HG02840 (cell line): ENCODE measurements at regions not wholly inside any gene's neighbourhood (a gene's known extent, or its start where the extent isn't known, plus 50 kb on each side); places are given as distances from the start of the nearest gene placed in this dataset.

Source experiments
- ATAC-seq: cut with Tn5 transposase; IDR thresholded peaks from one replicate; pipeline ENCODE4 v1.9.1; 2021; ENCODE audit warnings: mild to moderate bottlenecking, moderate library complexity, moderate number of reproducible peaks; ENCODE audit not compliant: unreplicated experiment, low FRiP score

DNA sequence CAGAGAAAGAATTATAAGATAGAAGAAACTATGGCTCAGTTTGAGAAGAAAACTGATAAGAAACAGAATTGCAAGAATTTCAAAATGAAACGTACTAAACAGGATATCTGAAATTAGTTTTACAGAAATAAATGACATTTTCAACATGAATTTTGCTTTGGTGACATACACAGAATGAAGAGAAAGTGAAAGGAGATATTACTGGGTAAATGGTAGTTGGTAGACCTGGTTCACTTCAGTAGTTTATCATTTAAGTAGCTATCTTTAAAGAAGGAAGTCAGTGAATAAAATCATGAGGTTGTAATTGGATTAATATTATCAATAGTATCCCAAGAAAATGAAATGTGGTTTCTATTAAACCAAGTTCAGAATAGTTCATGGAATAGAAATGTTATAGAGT is 395.5 kb upstream of the SMIM31 start:
- ATAC-seq = no peak

DNA sequence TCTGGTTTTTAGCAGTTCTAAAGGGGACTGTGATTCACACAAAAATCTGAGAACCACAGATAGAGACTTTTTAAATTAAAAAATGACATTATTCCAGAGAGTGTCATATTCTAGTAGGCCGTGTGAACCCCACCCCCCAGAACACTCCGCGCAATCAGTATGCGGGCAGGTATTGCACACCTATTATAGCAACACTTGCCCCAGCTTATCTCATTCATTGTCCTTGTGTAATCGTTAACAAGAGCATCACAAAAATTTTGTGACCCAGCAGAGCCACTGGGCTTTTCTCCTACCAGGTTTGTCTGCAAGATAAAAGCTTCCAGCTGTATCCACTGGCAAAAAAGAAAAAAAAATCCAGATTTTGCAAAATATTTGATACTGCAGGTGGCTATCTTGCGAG is 394.1 kb upstream of the SMIM31 start:
- ATAC-seq = no peak

DNA sequence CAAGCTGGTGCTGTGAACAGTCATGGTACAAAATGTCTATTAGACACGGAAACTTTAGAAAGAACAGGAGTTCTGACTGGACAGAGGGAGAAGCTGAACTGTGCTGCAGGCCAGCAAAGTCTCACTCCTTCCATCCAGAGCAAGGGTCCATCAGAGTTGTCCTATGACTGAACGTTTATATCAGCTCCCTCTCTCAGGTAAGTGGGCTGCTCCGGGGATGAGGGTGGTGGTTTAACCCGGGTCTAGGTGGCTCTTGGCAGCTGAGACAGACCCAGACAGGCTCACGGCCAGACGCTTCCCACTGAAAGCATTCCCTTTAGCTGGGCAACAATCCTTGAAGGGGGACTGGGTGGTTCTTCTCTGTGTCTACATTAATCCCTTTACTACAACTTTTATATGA is 385.0 kb upstream of the SMIM31 start:
- ATAC-seq = no peak

DNA sequence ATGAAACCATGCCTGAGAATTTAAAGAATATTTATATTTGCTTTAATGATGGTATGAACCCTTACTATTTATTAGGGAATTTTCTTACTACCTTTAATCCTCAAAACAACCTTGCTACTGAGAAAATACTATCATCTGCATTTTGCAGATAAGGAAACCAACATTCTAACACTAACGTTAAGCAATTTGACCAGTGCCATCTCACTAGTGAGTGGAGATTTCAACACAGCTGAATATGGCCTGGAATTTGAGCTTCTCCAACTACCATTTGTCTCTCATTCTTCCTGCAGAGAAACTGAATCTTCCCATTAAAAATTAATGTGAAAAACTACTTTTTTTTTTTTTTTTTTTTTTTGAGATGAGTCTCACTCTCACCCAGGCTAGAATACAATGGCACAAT is 380.9 kb upstream of the SMIM31 start:
- no peak for ATAC-seq

DNA sequence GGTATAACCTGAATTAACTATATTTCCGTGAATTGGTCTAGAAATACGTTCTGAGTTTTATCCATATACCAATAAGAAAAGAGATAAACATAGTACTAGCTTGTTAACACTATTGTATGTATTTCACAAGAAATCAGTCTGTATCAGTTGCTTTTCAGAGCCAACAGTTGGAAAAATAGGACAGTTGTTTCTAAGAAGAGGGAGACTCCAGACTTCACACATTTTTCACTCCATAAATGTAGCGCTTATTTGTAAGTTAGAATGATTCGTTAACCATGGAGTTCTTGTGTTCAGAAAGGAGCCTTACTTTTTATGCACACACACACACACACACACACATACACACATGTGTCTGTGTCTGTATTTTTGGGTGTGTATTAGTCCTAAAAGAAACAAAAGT is 376.7 kb upstream of the SMIM31 start:
- no peak for ATAC-seq

DNA sequence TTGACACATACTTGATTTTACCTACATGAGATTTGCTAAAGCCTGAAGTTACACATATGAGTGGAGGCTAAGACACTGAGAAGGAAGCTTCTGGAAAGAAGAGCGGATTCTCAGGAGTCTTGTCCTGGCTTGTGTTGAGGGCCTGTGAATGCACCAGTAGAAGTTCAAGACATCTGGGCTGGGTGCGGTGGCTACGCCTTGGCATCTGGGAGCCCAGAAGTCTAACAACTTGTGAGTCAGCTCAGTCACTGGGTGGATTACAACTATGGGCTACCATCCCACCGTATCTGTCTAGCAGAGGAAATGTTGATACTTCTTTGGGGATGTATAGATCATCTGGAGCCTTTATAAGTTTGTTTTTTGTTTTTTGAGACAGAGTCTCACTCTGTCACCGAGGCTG is 375.6 kb upstream of the SMIM31 start:
- ATAC-seq = no peak

DNA sequence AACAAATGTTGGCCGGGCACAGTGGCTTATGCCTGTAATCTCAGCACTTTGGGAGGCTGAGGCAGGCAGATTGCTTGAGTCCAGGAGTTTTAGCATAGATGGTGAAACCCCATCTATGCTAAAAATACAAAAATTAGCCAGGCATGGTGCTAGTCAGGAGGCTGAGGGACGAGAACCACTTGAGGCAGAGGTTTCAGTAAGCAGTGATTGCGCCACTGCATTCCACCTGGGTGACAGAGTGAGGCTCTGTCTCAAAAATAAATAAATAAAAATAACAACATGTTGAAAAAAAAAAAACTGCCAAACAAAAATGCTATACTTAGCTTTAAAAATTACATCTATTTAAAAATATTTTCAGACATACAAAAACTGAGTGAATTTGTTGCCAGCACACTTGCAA is 374.2 kb upstream of the SMIM31 start:
- ATAC-seq = no peak

DNA sequence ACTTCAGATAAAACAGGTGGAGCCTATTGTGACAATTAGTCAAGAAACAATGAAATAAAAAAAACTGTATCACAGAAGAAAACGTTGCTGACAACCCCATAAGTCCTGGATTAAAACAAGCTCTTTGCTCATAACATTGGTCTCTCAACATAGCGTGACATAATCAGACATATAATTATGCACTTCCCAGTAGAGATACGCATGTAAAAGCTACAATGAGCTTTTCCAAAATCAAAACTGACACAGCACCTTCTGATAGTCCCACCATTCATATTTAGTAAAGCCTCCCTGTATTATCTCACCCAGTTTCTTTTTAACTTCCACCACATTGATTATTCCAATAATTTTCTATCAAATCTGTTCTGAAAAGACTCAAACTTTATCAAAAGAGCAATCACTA is 372.1 kb upstream of the SMIM31 start:
- no peak for ATAC-seq

DNA sequence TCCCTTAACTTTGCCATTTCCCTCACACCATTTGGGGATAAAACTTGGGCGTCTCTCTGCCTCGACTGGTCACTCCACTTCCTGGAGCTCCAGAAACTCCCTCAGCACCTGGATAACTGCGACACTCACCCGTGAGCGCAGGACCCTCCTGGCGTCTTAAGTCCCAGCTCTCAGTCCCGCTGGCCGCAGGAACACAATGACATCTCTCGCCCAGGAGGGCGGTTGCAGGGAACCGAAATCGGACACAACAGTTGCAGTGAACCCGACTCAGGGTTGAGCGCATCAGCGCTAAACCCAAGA is 370.9 kb upstream of the SMIM31 start:
- no peak for ATAC-seq

DNA sequence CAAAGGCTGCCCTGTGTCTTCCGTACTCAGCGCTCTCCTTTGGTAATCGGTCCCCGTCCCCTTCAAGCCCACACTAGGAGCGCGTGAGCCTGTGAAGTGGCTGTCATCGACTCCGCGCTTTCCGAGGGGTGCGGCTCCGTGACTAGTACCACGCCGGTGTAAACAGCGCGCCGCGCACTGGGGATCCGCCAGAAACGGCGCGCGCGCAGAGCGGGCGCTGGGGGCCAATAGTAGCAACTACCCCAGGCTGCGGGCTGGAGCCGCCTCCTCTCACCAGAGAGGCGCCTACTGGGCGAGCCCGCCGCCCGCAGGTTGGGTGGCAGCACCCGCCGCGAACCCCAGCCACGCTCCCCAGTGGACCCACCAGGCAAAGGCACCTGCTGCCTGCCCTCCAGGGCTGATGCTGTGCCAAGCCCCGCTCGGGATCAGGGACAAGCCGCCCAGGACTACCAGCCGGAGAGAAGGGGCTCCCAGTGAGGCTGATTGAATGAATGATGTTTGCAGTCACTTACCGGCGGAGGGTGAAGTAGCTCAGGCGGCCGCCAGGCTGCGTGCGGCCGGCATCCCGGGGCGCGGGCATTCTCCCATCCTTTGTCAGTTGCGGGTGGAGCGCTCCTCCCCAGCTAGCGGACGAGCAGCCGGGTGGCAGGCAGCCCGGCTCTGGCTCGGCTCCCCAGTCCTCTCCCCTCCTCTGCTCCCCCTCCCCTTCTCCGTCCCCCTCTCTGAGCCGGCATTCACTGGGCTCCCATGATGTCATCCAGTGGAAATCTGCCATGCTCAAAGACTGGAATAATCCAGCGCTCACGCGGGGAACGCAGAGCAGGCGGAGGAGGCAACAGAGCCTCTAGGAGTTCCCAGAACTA is 370.3 kb upstream of the SMIM31 start:
- ATAC-seq = no peak

DNA sequence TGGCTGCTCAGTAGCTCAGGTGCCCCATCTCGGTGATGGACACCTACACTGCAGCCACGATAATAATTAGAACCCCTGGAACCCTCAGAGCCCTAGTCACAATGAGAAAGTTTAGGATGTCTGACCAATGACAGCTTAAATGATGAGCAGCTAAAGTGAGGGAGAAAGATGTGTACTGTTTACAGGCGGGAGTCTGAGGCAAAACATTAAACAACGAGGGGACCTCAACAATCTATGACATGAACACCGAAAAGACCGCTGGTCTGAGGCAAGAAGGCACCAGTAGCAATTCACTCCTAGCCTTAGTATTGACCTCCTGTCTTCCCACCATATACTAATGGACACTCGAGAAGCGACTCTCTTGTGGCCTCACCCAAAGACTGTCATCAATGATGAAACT is 369.5 kb upstream of the SMIM31 start:
- no peak for ATAC-seq

DNA sequence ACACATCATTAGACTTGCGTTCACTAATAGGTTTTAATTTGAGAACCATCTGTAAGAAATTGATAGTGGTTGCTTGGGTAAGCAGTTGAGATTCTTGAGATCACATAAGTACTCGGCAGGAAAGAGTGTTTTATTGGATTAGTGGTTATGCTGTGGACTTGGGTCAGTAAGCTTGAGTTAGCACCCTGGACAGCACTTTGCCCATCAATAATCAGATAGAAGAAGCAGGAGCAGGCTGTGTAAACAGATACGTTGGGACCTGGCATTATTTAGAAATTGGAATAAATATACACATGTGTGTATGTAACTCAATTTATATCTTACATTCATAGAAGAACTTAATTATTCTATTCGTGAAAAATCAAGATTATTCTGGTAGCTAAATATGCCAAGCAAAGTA is 357.5 kb upstream of the SMIM31 start:
- ATAC-seq = no peak

DNA sequence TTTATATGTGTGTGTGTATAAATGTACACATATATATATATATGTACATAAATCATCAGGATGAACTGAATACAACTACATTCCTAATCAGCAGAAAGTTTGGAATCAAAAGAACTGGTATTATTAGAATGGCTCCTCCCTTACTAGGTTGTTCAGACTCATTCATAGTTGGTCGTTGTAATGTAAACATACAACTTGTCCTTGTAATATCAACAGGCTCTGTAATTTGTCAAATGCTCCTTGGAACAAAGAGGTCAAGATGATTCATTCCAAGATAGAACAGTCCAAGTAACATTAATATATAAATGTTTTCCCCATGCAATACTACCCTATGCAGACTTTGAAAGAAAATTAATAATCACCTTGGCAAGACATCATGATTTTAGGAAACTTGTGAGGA is 351.4 kb upstream of the SMIM31 start:
- ATAC-seq = no peak

DNA sequence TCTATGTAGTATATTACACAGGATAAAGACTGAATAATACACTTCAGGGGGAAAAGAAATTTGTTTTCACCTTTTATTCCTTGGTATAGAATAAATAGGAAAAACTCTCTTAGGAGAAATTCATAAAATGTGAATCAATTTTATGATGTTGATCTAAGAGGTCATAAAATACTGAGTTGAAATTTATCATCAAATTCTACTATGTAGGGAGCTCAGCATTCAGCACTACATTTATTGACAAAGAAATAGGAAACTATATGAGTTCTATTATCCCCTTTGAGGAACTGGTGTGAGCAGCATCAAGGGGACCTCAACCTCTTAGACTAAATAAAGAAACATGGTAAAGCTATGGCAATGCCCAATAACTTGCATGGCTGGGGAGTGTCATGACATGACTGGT is 348.2 kb upstream of the SMIM31 start:
- no peak for ATAC-seq

DNA sequence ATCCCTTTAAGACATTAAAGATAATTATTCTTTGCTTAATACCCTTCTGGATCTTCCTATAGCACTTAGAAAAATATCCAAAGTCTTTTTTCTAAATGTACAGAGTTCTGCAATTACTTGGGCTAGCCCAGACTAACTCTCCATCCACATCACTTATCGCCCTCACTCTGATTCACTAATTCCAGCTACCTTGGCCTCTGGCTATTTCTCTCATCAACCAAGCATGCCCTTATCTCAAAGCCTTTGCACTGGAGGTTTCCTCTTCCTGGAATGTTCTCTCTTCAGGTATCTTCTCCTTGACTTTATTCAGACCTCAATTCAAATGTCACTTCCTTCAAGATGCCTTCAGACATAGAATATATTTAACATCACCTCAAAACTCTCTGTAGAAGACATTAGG is 345.1 kb upstream of the SMIM31 start:
- no peak for ATAC-seq

DNA sequence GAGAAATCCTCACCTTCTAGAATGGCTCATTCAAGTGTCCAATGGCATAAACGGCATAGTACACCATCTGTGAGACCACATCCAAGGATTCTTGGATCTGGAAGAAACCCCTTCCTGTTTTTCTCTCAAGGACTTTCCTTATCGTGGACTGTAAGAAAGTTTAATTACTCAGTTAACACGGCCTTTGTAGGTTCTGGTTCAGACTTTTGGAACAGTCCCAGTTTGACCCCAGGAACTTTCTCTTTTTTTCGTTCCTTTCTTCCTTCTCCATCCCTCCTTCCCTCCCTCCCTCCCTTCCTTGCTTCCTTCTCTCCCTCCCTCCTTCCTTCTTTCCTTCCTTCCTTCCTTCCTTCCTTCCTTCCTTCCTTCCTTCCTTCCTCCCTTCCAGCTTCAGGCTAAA is 343.5 kb upstream of the SMIM31 start:
- ATAC-seq = no peak

DNA sequence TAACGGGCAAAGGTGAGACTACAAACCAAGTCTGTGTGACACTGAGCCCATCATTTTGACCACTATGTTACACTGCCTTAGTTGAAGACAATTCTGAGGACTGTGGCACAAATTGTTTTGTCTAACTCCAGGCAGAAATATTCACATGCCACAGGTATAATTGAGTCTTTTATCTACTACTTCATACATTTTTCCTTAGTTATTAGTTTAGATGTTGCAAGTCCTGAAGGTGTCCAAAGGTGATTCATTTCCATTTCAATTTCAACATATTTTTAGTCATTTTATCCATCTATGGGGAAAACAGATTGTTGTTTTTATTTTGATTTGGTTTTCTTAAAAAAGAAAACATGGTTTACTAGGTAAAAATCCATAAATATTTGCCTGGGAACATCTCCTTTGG is 341.7 kb upstream of the SMIM31 start:
- ATAC-seq = no peak

DNA sequence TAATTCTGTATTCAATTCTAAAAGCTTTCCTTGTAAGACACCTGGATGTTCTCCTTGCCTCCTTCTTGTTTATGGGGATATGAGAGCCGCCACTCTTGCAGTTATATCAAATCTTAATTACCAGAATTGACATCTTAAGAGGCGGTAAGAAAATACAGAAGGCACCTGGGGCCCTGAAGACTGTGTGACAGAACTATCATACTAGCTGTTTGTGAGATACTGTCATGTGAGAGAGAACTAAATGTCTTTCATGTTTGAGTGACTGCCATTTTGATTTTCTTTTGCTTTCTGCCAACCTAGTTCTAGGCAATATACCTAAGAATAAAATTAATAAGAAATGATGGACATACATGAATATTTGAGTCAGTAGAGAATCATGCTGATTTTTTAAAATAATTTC is 340.2 kb upstream of the SMIM31 start:
- ATAC-seq = no peak

DNA sequence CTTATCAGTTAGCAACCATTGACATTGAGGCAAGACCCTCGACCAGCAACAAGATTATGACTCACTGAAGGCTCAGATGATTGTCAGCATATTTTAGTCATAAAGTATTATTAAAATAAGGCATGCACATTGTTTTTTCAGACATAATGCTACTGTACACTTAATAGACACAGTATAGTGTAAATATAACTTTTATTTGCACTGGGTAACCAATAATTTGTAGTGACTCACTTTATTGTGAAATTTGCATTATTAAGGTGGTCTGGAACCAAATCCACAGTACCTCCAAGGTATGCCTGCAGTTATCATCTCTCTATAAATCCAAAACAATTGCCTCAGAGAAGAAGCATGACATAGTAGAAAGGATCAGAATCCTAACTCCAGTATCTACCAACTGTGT is 330.1 kb upstream of the SMIM31 start:
- no peak for ATAC-seq

DNA sequence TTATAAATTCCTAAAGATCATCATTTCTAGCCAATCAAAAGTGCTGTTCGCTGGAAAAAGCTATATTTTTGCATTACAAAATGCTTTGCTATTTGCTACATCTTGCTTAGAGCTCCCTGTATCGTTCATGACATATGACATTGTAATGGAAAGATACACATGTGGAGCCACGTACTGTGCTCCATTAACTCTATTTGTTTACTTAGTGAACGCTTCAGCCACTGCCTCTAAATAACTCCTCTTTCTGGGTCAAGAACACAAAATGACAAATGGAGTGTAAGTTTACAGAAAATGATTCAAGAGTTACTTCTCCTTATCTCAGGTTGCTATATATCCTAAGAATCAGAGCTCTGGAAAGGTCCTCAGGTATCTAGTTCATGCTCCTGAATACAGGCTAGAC is 329.1 kb upstream of the SMIM31 start:
- no peak for ATAC-seq

DNA sequence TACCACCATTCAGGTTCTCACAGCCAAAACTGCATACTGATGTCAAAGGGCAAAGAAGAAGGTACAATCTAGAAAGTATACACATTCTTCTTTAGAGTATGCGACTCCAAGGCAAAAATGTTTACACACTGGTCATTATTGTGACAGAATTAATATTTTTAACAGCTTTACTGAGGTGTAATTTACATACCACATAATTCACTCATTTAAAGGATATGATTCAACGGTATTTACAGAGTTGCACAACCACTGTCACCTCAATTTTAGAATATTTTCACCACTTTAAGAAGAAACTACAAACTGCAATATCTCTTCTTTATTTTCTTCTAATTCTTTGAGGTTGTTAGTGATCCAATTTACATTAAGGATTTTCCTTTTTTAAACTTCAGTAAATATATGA is 325.4 kb upstream of the SMIM31 start:
- no peak for ATAC-seq

DNA sequence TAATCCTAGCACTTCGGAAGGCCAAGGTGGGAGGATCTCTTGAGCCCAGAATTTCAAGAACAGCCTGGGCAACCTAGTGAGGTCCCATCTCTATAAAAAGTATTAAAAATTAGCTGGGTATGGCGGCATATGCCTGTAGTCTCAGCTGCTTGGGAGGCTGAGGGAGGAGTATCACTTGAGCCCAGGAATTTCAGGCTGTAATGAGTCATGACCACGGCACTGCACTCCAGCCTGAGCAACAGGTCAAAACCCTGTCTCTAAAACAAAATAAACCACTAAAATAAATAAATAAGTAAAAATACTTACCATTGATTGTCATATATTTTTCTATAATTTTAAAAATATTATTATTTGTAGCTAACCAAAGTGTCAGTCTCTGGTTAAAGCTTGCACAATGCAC is 315.6 kb upstream of the SMIM31 start:
- no peak for ATAC-seq

DNA sequence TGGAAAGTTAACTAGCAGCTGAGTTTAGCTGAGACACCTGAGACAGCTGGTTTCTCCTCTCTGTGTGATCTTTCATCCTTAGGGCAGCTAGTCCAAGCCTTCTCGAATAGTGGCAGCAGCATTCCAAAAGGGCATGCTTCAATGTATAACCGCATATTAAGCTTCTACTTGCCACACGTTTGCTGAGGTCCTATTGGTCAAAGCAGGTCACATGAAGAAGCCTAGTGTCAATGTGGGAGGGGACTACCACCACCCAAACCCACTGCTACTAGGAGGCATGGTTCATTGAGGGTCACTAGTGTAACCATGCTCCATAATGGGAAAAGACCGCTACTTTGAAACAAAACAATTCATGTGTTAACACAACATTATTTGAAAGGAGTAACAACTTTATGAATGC is 314.9 kb upstream of the SMIM31 start:
- ATAC-seq = no peak
